Ovary (tissue), 3 donors: ENCODE measurements at regions not wholly inside any gene's neighbourhood (a gene's known extent, or its start where the extent isn't known, plus 50 kb on each side); places are given as distances from the start of the nearest gene placed in this dataset.

Experiments
- EP300 ChIP-seq: sonication (generic); formaldehyde crosslinking; IDR thresholded peaks from one replicate; pipeline ENCODE4 v1.6.1; 2017; ENCODE audit warnings: antibody characterized with exemption
- POLR2A ChIP-seq: fragments of 450-650 bp; IDR thresholded peaks from one replicate; pipeline ENCODE4 v1.6.1; 2017; ENCODE audit warnings: antibody characterized with exemption, mild to moderate bottlenecking, moderate library complexity
- TF ChIP-seq, protein P1 (sequence below), 3 donors: fragments of 450-650 bp in 2 of 3; fragments of 200-600 bp in 1 of 3; IDR thresholded peaks; one replicate each; pipeline versions ENCODE4 v1.5.1 to v1.8.0; 2016 to 2022; ENCODE audit warnings: antibody characterized with exemption in 3 of 3, mild to moderate bottlenecking in 1 of 3
- donor health status: DM: no; HTN: no; CAD: no.

GRCh38 chr9:91486699-91487497, 63.3 kb upstream of the NFIL3 start:
- TF ChIP-seq EP300: no peak
- TF ChIP-seq, protein P1, sequence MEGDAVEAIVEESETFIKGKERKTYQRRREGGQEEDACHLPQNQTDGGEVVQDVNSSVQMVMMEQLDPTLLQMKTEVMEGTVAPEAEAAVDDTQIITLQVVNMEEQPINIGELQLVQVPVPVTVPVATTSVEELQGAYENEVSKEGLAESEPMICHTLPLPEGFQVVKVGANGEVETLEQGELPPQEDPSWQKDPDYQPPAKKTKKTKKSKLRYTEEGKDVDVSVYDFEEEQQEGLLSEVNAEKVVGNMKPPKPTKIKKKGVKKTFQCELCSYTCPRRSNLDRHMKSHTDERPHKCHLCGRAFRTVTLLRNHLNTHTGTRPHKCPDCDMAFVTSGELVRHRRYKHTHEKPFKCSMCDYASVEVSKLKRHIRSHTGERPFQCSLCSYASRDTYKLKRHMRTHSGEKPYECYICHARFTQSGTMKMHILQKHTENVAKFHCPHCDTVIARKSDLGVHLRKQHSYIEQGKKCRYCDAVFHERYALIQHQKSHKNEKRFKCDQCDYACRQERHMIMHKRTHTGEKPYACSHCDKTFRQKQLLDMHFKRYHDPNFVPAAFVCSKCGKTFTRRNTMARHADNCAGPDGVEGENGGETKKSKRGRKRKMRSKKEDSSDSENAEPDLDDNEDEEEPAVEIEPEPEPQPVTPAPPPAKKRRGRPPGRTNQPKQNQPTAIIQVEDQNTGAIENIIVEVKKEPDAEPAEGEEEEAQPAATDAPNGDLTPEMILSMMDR (IDR thresholded peaks at IDR 0.05): no peak
- no peak for TF ChIP-seq POLR2A
